Gastrocnemius medialis (tissue), 4 donors: ENCODE measurements at regions not wholly inside any gene's neighbourhood (a gene's known extent, or its start where the extent isn't known, plus 50 kb on each side); places are given as distances from the start of the nearest gene placed in this dataset.

Source experiments
- POLR2A ChIP-seq, 2 donors: fragments of 450-650 bp; IDR thresholded peaks; one replicate each; pipeline ENCODE4 v1.6.1; 2017; ENCODE audit warnings: antibody characterized with exemption in 2 of 2, mild to moderate bottlenecking in 2 of 2, moderate library complexity in 2 of 2
- TF ChIP-seq, protein P1 (sequence below), 5 experiments: fragments of 450-650 bp in 3 of 5; fragments of 200-600 bp in 2 of 5; sonication (generic) in 2 of 5; IDR thresholded peaks in 4 of 5; conservative IDR thresholded peaks in 1 of 5; 1 replicate in 4 of 5; 2 replicates in 1 of 5; pipeline ENCODE4 v1.5.1; 2016 to 2019; ENCODE audit warnings: antibody characterized with exemption in 5 of 5, mild to moderate bottlenecking in 3 of 5, moderate library complexity in 3 of 5

DNA sequence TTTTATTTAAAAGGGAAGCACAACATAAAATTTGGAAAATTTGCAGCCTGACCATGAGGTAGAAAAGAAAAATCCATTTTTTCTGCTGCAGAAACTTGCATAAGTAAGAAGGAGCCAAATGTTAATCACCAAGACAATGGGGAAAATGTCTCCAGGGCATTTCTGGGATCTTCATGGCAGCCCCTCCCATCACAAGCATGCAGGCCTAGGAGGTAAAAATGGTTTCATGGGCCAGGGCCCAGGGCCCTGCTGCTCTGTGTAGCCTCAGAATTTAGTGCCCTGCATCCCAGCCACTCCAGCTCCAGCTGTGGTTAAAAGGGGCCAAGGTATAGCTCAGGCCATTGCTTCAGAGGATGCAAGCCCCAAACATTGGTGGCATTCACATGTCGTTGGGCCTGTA is 735.6 kb downstream of the GALC start:
- TF ChIP-seq, protein P1, sequence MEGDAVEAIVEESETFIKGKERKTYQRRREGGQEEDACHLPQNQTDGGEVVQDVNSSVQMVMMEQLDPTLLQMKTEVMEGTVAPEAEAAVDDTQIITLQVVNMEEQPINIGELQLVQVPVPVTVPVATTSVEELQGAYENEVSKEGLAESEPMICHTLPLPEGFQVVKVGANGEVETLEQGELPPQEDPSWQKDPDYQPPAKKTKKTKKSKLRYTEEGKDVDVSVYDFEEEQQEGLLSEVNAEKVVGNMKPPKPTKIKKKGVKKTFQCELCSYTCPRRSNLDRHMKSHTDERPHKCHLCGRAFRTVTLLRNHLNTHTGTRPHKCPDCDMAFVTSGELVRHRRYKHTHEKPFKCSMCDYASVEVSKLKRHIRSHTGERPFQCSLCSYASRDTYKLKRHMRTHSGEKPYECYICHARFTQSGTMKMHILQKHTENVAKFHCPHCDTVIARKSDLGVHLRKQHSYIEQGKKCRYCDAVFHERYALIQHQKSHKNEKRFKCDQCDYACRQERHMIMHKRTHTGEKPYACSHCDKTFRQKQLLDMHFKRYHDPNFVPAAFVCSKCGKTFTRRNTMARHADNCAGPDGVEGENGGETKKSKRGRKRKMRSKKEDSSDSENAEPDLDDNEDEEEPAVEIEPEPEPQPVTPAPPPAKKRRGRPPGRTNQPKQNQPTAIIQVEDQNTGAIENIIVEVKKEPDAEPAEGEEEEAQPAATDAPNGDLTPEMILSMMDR (IDR thresholded peaks at IDR 0.05 in 4 of 5, conservative IDR thresholded peaks at IDR 0.05 in 1 of 5), result no peak
- no peak for TF ChIP-seq POLR2A (IDR thresholded peaks at IDR 0.05)
